ENCODE measurements at regions not wholly inside any gene's neighbourhood (a gene's known extent, or its start where the extent isn't known, plus 50 kb on each side); places are given as distances from the start of the nearest gene placed in this dataset.

- Histone ChIP-seq H3K4me1 (ENCODE audit: control insufficient read depth, insufficient read depth, low read length) (peaks cover 9% of the 10 kb centered on the region), H3K9me3 (ENCODE audit: control insufficient read depth, low read length) (no peaks in the 10 kb centered on the region), H3K27ac (ENCODE audit: low read depth, low read length) (no peak overlapping the region), H3K4me3 (ENCODE audit: low read length) (peak overlapping the region; percentile 30), H3K36me3 (ENCODE audit: control insufficient read depth, insufficient read depth, low read length) (no peaks in the 10 kb centered on the region), H3K27me3 (ENCODE audit: control insufficient read depth, insufficient read depth, low read length, poor library complexity, severe bottlenecking) (no peaks in the 10 kb centered on the region), H3K9ac (ENCODE audit: extremely low read depth, low read length, poor library complexity, severe bottlenecking) (peak overlapping the region; percentile 9)
- 65 to 71% methylated on average over 4 to 6 of the region's 6 CpGs for WGBS, 2 experiments (ENCODE audit: insufficient coverage in 1 of 2, insufficient read length in 1 of 2)
- no peak for DNase-seq
- H3K4me3 Mint-ChIP-seq = no peak overlapping the region
- H3K36me3 Mint-ChIP-seq (ENCODE audit: low read depth) = no peaks in the 10 kb centered on the region
- no peaks in the 10 kb centered on the region for H3K27me3 Mint-ChIP-seq (ENCODE audit: insufficient read depth)
- TF ChIP-seq, protein P1, sequence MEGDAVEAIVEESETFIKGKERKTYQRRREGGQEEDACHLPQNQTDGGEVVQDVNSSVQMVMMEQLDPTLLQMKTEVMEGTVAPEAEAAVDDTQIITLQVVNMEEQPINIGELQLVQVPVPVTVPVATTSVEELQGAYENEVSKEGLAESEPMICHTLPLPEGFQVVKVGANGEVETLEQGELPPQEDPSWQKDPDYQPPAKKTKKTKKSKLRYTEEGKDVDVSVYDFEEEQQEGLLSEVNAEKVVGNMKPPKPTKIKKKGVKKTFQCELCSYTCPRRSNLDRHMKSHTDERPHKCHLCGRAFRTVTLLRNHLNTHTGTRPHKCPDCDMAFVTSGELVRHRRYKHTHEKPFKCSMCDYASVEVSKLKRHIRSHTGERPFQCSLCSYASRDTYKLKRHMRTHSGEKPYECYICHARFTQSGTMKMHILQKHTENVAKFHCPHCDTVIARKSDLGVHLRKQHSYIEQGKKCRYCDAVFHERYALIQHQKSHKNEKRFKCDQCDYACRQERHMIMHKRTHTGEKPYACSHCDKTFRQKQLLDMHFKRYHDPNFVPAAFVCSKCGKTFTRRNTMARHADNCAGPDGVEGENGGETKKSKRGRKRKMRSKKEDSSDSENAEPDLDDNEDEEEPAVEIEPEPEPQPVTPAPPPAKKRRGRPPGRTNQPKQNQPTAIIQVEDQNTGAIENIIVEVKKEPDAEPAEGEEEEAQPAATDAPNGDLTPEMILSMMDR (conservative IDR thresholded peaks at IDR 0.05) = no peak
- peaks cover 33% of the 10 kb centered on the region for H3K4me1 Mint-ChIP-seq
- H3K9me3 Mint-ChIP-seq = no peaks in the 10 kb centered on the region
- peak overlapping the region; percentile 74 for H3K27ac Mint-ChIP-seq
These were observed 209.6 kb downstream of the SPATA18 start for GRCh38 chr4:52260514-52261210.

DNA sequence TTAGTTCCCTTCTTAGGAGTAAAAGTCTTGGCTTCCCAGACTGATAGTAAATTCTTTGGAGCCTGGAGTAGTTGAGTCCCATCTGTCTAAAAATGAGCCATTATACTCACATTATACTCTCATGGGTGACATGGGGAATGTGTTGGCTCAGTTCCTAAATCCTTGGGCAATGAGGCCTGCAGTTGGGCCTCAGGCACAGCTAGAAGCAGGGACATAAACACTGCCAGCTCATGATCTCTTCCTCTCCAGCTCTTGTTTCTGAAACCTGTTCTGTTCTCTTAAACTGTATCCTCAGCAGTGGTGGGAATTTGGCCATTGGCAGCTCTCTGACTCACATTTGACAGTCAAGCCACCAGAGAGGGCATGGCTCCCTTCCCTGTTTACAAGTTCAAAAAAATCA is 212.5 kb downstream of the SPATA18 start:
- H3K9ac ChIP-seq (ENCODE audit: extremely low read depth, low read length, poor library complexity, severe bottlenecking) = no peak overlapping the region
- H3K4me3 ChIP-seq (ENCODE audit: low read length) = no peak overlapping the region
- H3K27me3 ChIP-seq (ENCODE audit: control insufficient read depth, insufficient read depth, low read length, poor library complexity, severe bottlenecking) = no peaks in the 10 kb centered on the region
- TF ChIP-seq, protein P1 (conservative IDR thresholded peaks at IDR 0.05) = no peak
- no peaks in the 10 kb centered on the region for H3K36me3 ChIP-seq (ENCODE audit: control insufficient read depth, insufficient read depth, low read length)
- Mint-ChIP-seq H3K4me1 (peaks cover 33% of the 10 kb centered on the region), H3K27ac (no peak overlapping the region), H3K36me3 (ENCODE audit: low read depth) (no peaks in the 10 kb centered on the region), H3K27me3 (ENCODE audit: insufficient read depth) (peaks cover 2% of the 10 kb centered on the region), H3K9me3 (no peaks in the 10 kb centered on the region), H3K4me3 (no peak overlapping the region)
- no peaks in the 10 kb centered on the region for H3K9me3 ChIP-seq (ENCODE audit: control insufficient read depth, low read length)
- DNase-seq = no peak
- peaks cover 4% of the 10 kb centered on the region for H3K4me1 ChIP-seq (ENCODE audit: control insufficient read depth, insufficient read depth, low read length)
- no peak overlapping the region for H3K27ac ChIP-seq (ENCODE audit: low read depth, low read length)

DNA sequence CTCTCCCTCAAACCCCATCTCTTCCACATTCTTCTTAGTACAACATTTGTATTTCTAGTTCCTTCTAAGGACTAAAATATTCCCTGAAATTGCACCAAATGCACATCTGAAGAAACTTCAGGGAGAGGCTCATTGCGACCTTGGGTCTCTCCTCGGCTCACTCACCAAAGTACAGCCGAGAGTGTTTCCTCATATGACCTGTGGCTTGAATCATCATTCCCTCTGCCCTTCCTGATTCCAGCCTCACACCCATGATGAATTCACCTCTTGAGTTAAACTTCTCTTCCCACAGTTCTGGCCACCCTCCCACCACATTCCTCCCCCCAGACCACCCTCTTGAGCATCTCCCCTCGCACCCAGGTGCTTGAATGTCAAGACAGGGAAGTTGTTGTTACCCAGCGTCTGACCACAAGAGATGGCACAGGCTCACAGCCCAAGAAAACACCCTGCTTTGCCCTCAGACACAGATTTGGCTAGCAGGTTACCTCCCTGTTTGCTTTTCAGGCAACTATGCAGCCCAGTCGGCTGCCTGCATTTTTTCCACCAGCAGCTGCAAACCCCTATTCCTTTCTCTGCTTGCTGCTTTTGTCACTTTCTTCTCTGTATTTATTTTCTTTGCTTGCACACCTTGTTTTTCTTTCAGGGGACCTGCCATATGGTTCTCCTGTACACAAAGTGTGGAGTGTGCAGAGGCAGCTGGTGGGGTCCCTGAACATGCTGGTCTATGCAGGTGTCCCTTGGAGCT is 214.8 kb downstream of the SPATA18 start:
- Histone ChIP-seq H3K36me3 (ENCODE audit: control insufficient read depth, insufficient read depth, low read length) (no peaks in the 10 kb centered on the region), H3K4me1 (ENCODE audit: control insufficient read depth, insufficient read depth, low read length) (peaks cover 9% of the 10 kb centered on the region), H3K4me3 (ENCODE audit: low read length) (no peak overlapping the region), H3K27ac (ENCODE audit: low read depth, low read length) (no peak overlapping the region), H3K27me3 (ENCODE audit: control insufficient read depth, insufficient read depth, low read length, poor library complexity, severe bottlenecking) (no peaks in the 10 kb centered on the region), H3K9ac (ENCODE audit: extremely low read depth, low read length, poor library complexity, severe bottlenecking) (no peak overlapping the region), H3K9me3 (ENCODE audit: control insufficient read depth, low read length) (peaks cover 5% of the 10 kb centered on the region)
- Mint-ChIP-seq H3K4me1 (peaks cover 30% of the 10 kb centered on the region), H3K4me3 (no peak overlapping the region), H3K36me3 (ENCODE audit: low read depth) (no peaks in the 10 kb centered on the region), H3K9me3 (peaks cover 17% of the 10 kb centered on the region), H3K27me3 (ENCODE audit: insufficient read depth) (peaks cover 2% of the 10 kb centered on the region), H3K27ac (no peak overlapping the region)
- TF ChIP-seq, protein P1 (conservative IDR thresholded peaks at IDR 0.05) = no peak
- peak; percentile 61 for DNase-seq
- WGBS, 2 experiments (ENCODE audit: insufficient coverage in 1 of 2, insufficient read length in 1 of 2) = 90 to 92% methylated on average over 6 of the region's 6 CpGs
